Gastrocnemius medialis (tissue), 4 donors: ENCODE measurements at regions not wholly inside any gene's neighbourhood (a gene's known extent, or its start where the extent isn't known, plus 50 kb on each side); places are given as distances from the start of the nearest gene placed in this dataset.
"Not testable (repeated sequence)": the region's sequence is repeated elsewhere in the genome, so short reads cannot be mapped to it uniquely, and the experiment has no call there.

Source experiments
- POLR2A ChIP-seq, 2 donors: fragments of 450-650 bp; IDR thresholded peaks; one replicate each; pipeline ENCODE4 v1.6.1; 2017; ENCODE audit warnings: antibody characterized with exemption in 2 of 2, mild to moderate bottlenecking in 2 of 2, moderate library complexity in 2 of 2
- TF ChIP-seq, protein P1 (sequence below), 5 experiments: fragments of 450-650 bp in 3 of 5; fragments of 200-600 bp in 2 of 5; sonication (generic) in 2 of 5; IDR thresholded peaks in 4 of 5; conservative IDR thresholded peaks in 1 of 5; 1 replicate in 4 of 5; 2 replicates in 1 of 5; pipeline ENCODE4 v1.5.1; 2016 to 2019; ENCODE audit warnings: antibody characterized with exemption in 5 of 5, mild to moderate bottlenecking in 3 of 5, moderate library complexity in 3 of 5

- TF ChIP-seq, protein P1, sequence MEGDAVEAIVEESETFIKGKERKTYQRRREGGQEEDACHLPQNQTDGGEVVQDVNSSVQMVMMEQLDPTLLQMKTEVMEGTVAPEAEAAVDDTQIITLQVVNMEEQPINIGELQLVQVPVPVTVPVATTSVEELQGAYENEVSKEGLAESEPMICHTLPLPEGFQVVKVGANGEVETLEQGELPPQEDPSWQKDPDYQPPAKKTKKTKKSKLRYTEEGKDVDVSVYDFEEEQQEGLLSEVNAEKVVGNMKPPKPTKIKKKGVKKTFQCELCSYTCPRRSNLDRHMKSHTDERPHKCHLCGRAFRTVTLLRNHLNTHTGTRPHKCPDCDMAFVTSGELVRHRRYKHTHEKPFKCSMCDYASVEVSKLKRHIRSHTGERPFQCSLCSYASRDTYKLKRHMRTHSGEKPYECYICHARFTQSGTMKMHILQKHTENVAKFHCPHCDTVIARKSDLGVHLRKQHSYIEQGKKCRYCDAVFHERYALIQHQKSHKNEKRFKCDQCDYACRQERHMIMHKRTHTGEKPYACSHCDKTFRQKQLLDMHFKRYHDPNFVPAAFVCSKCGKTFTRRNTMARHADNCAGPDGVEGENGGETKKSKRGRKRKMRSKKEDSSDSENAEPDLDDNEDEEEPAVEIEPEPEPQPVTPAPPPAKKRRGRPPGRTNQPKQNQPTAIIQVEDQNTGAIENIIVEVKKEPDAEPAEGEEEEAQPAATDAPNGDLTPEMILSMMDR (IDR thresholded peaks at IDR 0.05 in 4 of 5, conservative IDR thresholded peaks at IDR 0.05 in 1 of 5) = not testable (repeated sequence)
- TF ChIP-seq POLR2A (IDR thresholded peaks at IDR 0.05) = not testable (repeated sequence)
Measured at GRCh38 chr7:76955124-76955523, 77.0 kb downstream of the SPDYE17 start.
